ENCODE measurements at regions not wholly inside any gene's neighbourhood (a gene's known extent, or its start where the extent isn't known, plus 50 kb on each side); places are given as distances from the start of the nearest gene placed in this dataset.
A peak's percentile ranks its signal among the peaks of the same experiment; 100 is the strongest.

DNA sequence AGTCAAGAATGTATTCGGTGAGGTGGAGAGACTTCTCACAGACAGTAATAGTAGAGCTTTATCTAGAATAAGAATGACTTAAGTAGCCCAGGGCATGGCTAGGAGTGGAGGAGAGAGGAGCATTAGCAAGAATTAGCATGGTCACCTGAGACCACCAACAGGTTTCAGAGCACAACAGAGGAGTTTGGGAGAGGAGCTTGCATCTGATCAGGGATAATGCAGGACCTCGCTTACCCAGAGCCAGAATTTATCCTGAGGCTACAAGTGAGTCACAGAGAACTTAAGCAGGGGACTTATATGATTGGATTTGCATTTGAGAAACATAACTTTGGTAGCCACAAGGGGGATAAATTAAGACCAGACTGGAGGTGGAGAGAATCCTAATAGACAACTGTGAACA is 102.1 kb upstream of the FNDC3A start:
- DNase-seq = peak; percentile 96
- no peak overlapping the region for H4K5ac ChIP-seq (ENCODE audit: low read length)
- H3K27me3 ChIP-seq (ENCODE audit: insufficient read depth, low read length, poor library complexity) = no peaks in the 10 kb centered on the region
- no peak overlapping the region for H3K56ac ChIP-seq (ENCODE audit: low read length)
- H3K4me1 ChIP-seq (ENCODE audit: control insufficient read depth, low read depth, low read length) = peaks cover 15% of the 10 kb centered on the region
- no peak overlapping the region for H3K4me2 ChIP-seq (ENCODE audit: low read length)
- no peak overlapping the region for H2BK5ac ChIP-seq (ENCODE audit: low read length)
- H3K27ac ChIP-seq (ENCODE audit: low read depth, low read length) = no peak overlapping the region
- H2AK5ac ChIP-seq (ENCODE audit: low read length) = no peak overlapping the region
- H3K9ac ChIP-seq (ENCODE audit: low read length) = no peak overlapping the region
- H2BK120ac ChIP-seq (ENCODE audit: low read depth, low read length) = no peak overlapping the region
- H3K4me3 ChIP-seq (ENCODE audit: low read length) = no peak overlapping the region
- no peak overlapping the region for H4K8ac ChIP-seq (ENCODE audit: low read depth, low read length)
- H3K18ac ChIP-seq (ENCODE audit: low read length) = no peak overlapping the region
- H3K79me2 ChIP-seq (ENCODE audit: control insufficient read depth, insufficient read depth, low read length) = no peaks in the 10 kb centered on the region
- no peak overlapping the region for H3K23ac ChIP-seq (ENCODE audit: low read length)
- H3K36me3 ChIP-seq (ENCODE audit: control insufficient read depth, insufficient read depth, low read length) = no peaks in the 10 kb centered on the region
- no peak overlapping the region for H3K4ac ChIP-seq (ENCODE audit: low read depth, low read length)
- H2BK15ac ChIP-seq (replicated peaks; ENCODE audit: low read depth) = no peak overlapping the region
- no CpG with 5 or more reads among the region's 2 CpGs for WGBS (ENCODE audit: extremely low coverage, insufficient coverage, low lambda C conversion rate)
- H3K79me1 ChIP-seq (ENCODE audit: low read length) = no peaks in the 10 kb centered on the region

- Histone ChIP-seq H4K8ac (ENCODE audit: low read depth, low read length) (no peak overlapping the region), H4K5ac (ENCODE audit: low read length) (no peak overlapping the region), H3K79me1 (ENCODE audit: low read length) (no peaks in the 10 kb centered on the region), H3K4me3 (ENCODE audit: low read length) (no peak overlapping the region), H3K56ac (ENCODE audit: low read length) (peak overlapping the region; percentile 64), H3K4me1 (ENCODE audit: control insufficient read depth, low read depth, low read length) (peaks cover 15% of the 10 kb centered on the region), H3K4me2 (ENCODE audit: low read length) (no peak overlapping the region), H3K79me2 (ENCODE audit: control insufficient read depth, insufficient read depth, low read length) (no peaks in the 10 kb centered on the region), H3K9ac (ENCODE audit: low read length) (no peak overlapping the region), H3K27me3 (ENCODE audit: insufficient read depth, low read length, poor library complexity) (no peaks in the 10 kb centered on the region), H3K36me3 (ENCODE audit: control insufficient read depth, insufficient read depth, low read length) (no peaks in the 10 kb centered on the region), H3K27ac (ENCODE audit: low read depth, low read length) (no peak overlapping the region), H3K18ac (ENCODE audit: low read length) (peak overlapping the region; percentile 63), H3K4ac (ENCODE audit: low read depth, low read length) (peak overlapping the region; percentile 16), H3K23ac (ENCODE audit: low read length) (no peak overlapping the region), H2BK5ac (ENCODE audit: low read length) (peak overlapping the region; percentile 55), H2BK15ac (replicated peaks; ENCODE audit: low read depth) (no peak overlapping the region), H2AK5ac (ENCODE audit: low read length) (peak overlapping the region; percentile 22), H2BK120ac (ENCODE audit: low read depth, low read length) (no peak overlapping the region)
- peak; percentile 40 for DNase-seq
- WGBS (ENCODE audit: extremely low coverage, insufficient coverage, low lambda C conversion rate) = no CpG with 5 or more reads among the region's 3 CpGs
Measured at GRCh38 chr13:48874165-48874564, 101.5 kb upstream of the FNDC3A start.

DNA sequence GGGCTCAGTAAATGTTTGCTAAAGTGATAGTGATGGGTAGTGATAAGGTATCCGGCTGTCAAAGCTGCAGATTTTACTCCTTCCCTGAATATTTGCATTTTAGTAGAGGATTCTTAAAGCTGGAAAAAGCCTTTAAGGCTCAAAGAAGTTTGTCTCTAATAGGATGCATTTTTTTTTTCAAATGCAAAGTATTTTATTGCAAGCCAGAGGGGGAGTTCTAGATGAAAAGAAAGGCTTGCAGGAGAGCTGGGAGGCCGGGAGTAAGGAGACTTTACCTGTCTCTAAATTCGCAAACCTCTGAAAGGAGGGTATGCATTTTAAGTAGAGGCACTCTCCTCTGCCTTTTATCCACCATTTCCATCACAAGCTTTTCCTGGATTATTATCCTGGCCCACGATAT is 100.7 kb upstream of the FNDC3A start:
- no peaks in the 10 kb centered on the region for H3K79me2 ChIP-seq (ENCODE audit: control insufficient read depth, insufficient read depth, low read length)
- H3K23ac ChIP-seq (ENCODE audit: low read length) = no peak overlapping the region
- no peak overlapping the region for H4K5ac ChIP-seq (ENCODE audit: low read length)
- H3K4ac ChIP-seq (ENCODE audit: low read depth, low read length) = no peak overlapping the region
- no peak overlapping the region for H4K8ac ChIP-seq (ENCODE audit: low read depth, low read length)
- no peak overlapping the region for H3K27ac ChIP-seq (ENCODE audit: low read depth, low read length)
- no peaks in the 10 kb centered on the region for H3K79me1 ChIP-seq (ENCODE audit: low read length)
- H2BK15ac ChIP-seq (replicated peaks; ENCODE audit: low read depth) = no peak overlapping the region
- no peak overlapping the region for H2BK120ac ChIP-seq (ENCODE audit: low read depth, low read length)
- H2BK5ac ChIP-seq (ENCODE audit: low read length) = no peak overlapping the region
- no peak overlapping the region for H3K4me3 ChIP-seq (ENCODE audit: low read length)
- no peaks in the 10 kb centered on the region for H3K27me3 ChIP-seq (ENCODE audit: insufficient read depth, low read length, poor library complexity)
- peak; percentile 29 for DNase-seq
- H2AK5ac ChIP-seq (ENCODE audit: low read length) = no peak overlapping the region
- no peak overlapping the region for H3K18ac ChIP-seq (ENCODE audit: low read length)
- peaks cover 15% of the 10 kb centered on the region for H3K4me1 ChIP-seq (ENCODE audit: control insufficient read depth, low read depth, low read length)
- WGBS (ENCODE audit: extremely low coverage, insufficient coverage, low lambda C conversion rate) = no CpG with 5 or more reads among the region's 4 CpGs
- no peak overlapping the region for H3K4me2 ChIP-seq (ENCODE audit: low read length)
- H3K9ac ChIP-seq (ENCODE audit: low read length) = no peak overlapping the region
- H3K36me3 ChIP-seq (ENCODE audit: control insufficient read depth, insufficient read depth, low read length) = no peaks in the 10 kb centered on the region
- no peak overlapping the region for H3K56ac ChIP-seq (ENCODE audit: low read length)

DNA sequence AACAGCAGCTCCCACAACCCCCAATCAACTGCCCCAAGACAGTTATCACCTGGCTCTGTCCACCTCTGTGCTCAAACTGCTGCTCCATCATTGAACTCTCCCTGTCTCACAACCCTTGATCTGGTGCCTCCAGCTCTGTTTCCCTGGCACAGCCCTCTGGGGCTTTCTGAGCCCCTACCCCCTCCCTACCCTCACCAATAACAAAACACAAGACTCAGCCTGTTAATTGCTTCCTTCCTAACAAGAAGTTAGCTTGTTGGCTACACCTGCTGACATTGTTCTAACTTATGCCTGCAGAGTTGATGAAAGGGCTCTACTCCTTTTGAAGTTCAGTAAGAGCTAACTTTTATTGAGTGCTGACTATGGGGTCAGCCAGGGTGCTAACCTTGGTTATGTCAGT is 99.4 kb upstream of the FNDC3A start:
- no peak overlapping the region for H3K4ac ChIP-seq (ENCODE audit: low read depth, low read length)
- no peak overlapping the region for H2BK120ac ChIP-seq (ENCODE audit: low read depth, low read length)
- H3K4me3 ChIP-seq (ENCODE audit: low read length) = no peak overlapping the region
- peaks cover 15% of the 10 kb centered on the region for H3K4me1 ChIP-seq (ENCODE audit: control insufficient read depth, low read depth, low read length)
- H4K8ac ChIP-seq (ENCODE audit: low read depth, low read length) = no peak overlapping the region
- H3K9ac ChIP-seq (ENCODE audit: low read length) = no peak overlapping the region
- no peak overlapping the region for H2BK5ac ChIP-seq (ENCODE audit: low read length)
- no peak overlapping the region for H3K18ac ChIP-seq (ENCODE audit: low read length)
- no peaks in the 10 kb centered on the region for H3K27me3 ChIP-seq (ENCODE audit: insufficient read depth, low read length, poor library complexity)
- H3K56ac ChIP-seq (ENCODE audit: low read length) = no peak overlapping the region
- H3K23ac ChIP-seq (ENCODE audit: low read length) = no peak overlapping the region
- H2BK15ac ChIP-seq (replicated peaks; ENCODE audit: low read depth) = no peak overlapping the region
- DNase-seq = no peak
- no peak overlapping the region for H4K5ac ChIP-seq (ENCODE audit: low read length)
- H3K4me2 ChIP-seq (ENCODE audit: low read length) = no peak overlapping the region
- H3K79me2 ChIP-seq (ENCODE audit: control insufficient read depth, insufficient read depth, low read length) = no peaks in the 10 kb centered on the region
- H3K79me1 ChIP-seq (ENCODE audit: low read length) = no peaks in the 10 kb centered on the region
- no peak overlapping the region for H3K27ac ChIP-seq (ENCODE audit: low read depth, low read length)
- H2AK5ac ChIP-seq (ENCODE audit: low read length) = peak overlapping the region; percentile 25
- no peaks in the 10 kb centered on the region for H3K36me3 ChIP-seq (ENCODE audit: control insufficient read depth, insufficient read depth, low read length)

- H2BK120ac ChIP-seq (ENCODE audit: low read depth, low read length) = no peak overlapping the region
- WGBS (ENCODE audit: extremely low coverage, insufficient coverage, low lambda C conversion rate) = no CpG with 5 or more reads among the region's 2 CpGs
- DNase-seq = no peak
- no peak overlapping the region for H3K9ac ChIP-seq (ENCODE audit: low read length)
- H3K36me3 ChIP-seq (ENCODE audit: control insufficient read depth, insufficient read depth, low read length) = no peaks in the 10 kb centered on the region
- H3K79me1 ChIP-seq (ENCODE audit: low read length) = no peaks in the 10 kb centered on the region
- H3K27ac ChIP-seq (ENCODE audit: low read depth, low read length) = no peak overlapping the region
- no peak overlapping the region for H4K5ac ChIP-seq (ENCODE audit: low read length)
- no peak overlapping the region for H2AK5ac ChIP-seq (ENCODE audit: low read length)
- H3K4me3 ChIP-seq (ENCODE audit: low read length) = no peak overlapping the region
- H3K23ac ChIP-seq (ENCODE audit: low read length) = no peak overlapping the region
- no peak overlapping the region for H2BK5ac ChIP-seq (ENCODE audit: low read length)
- peaks cover 6% of the 10 kb centered on the region for H3K4me1 ChIP-seq (ENCODE audit: control insufficient read depth, low read depth, low read length)
- no peak overlapping the region for H3K4ac ChIP-seq (ENCODE audit: low read depth, low read length)
- H3K4me2 ChIP-seq (ENCODE audit: low read length) = no peak overlapping the region
- H3K18ac ChIP-seq (ENCODE audit: low read length) = no peak overlapping the region
- H3K56ac ChIP-seq (ENCODE audit: low read length) = no peak overlapping the region
- H4K8ac ChIP-seq (ENCODE audit: low read depth, low read length) = no peak overlapping the region
- no peaks in the 10 kb centered on the region for H3K27me3 ChIP-seq (ENCODE audit: insufficient read depth, low read length, poor library complexity)
- no peaks in the 10 kb centered on the region for H3K79me2 ChIP-seq (ENCODE audit: control insufficient read depth, insufficient read depth, low read length)
- H2BK15ac ChIP-seq (replicated peaks; ENCODE audit: low read depth) = no peak overlapping the region
Measured at GRCh38 chr13:48879432-48879831, 96.3 kb upstream of the FNDC3A start.

GRCh38 chr13:48879854-48880253 is 95.9 kb upstream of the FNDC3A start:
- Histone ChIP-seq H4K5ac (ENCODE audit: low read length) (no peak overlapping the region), H3K79me2 (ENCODE audit: control insufficient read depth, insufficient read depth, low read length) (no peaks in the 10 kb centered on the region), H3K23ac (ENCODE audit: low read length) (no peak overlapping the region), H2BK15ac (replicated peaks; ENCODE audit: low read depth) (no peak overlapping the region), H3K4me2 (ENCODE audit: low read length) (no peak overlapping the region), H2BK120ac (ENCODE audit: low read depth, low read length) (no peak overlapping the region), H3K4me3 (ENCODE audit: low read length) (no peak overlapping the region), H3K18ac (ENCODE audit: low read length) (no peak overlapping the region), H3K27me3 (ENCODE audit: insufficient read depth, low read length, poor library complexity) (no peaks in the 10 kb centered on the region), H4K8ac (ENCODE audit: low read depth, low read length) (no peak overlapping the region), H3K9ac (ENCODE audit: low read length) (no peak overlapping the region), H3K27ac (ENCODE audit: low read depth, low read length) (no peak overlapping the region), H3K4me1 (ENCODE audit: control insufficient read depth, low read depth, low read length) (peaks cover 5% of the 10 kb centered on the region), H2AK5ac (ENCODE audit: low read length) (no peak overlapping the region), H3K56ac (ENCODE audit: low read length) (no peak overlapping the region), H2BK5ac (ENCODE audit: low read length) (no peak overlapping the region), H3K36me3 (ENCODE audit: control insufficient read depth, insufficient read depth, low read length) (no peaks in the 10 kb centered on the region), H3K79me1 (ENCODE audit: low read length) (no peaks in the 10 kb centered on the region), H3K4ac (ENCODE audit: low read depth, low read length) (no peak overlapping the region)
- DNase-seq = no peak
- no CpG with 5 or more reads among the region's 7 CpGs for WGBS (ENCODE audit: extremely low coverage, insufficient coverage, low lambda C conversion rate)
